ENCODE measurements at regions not wholly inside any gene's neighbourhood (a gene's known extent, or its start where the extent isn't known, plus 50 kb on each side); places are given as distances from the start of the nearest gene placed in this dataset.
"Not testable (repeated sequence)": the region's sequence is repeated elsewhere in the genome, so short reads cannot be mapped to it uniquely, and the experiment has no call there.

DNA sequence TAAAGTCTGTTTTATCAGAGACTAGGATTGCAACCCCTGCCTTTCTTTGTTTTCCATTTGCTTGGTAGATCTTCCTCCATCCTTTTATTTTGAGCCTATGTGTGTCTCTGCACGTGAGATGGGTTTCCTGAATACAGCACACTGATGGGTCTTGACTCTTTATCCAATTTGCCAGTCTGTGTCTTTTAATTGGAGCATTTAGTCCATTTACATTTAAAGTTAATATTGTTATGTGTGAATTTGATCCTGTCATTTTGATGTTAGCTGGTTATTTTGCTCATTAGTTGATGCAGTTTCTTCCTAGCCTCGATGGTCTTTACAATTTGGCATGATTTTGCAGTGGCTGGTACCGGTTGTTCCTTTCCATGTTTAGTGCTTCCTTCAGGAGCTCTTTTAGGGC is 141.7 kb downstream of the EHF start:
- H3K4me3 Mint-ChIP-seq; ATAC-seq (replicated peaks); DNase-seq; H3K36me3 Mint-ChIP-seq (ENCODE audit: insufficient read depth); H3K27ac Mint-ChIP-seq; H3K4me1 Mint-ChIP-seq (ENCODE audit: low read depth in 2 of 2); H3K9me3 Mint-ChIP-seq: not testable (repeated sequence)
- H3K27me3 Mint-ChIP-seq, result peaks cover 41 to 50% of the 10 kb centered on the region in 2 donors

DNA sequence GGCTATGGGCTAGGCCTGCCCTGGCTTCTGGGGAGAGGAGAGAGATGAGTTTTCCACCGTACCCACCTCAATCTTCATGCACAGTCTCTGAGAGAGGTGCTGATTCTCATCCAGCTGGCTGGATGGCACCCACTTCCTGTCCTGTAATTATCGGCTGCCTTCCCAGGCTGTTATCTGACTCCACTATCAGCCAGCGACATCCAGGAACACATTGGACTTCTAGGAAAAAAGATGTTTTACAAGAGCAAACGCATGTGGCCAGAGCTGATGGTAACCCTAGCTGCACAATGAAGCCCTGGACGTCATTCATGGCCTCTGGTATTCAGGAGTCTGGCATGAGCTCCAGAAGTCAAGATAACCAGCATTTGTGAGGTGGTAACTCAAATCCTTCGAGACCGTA is 137.4 kb downstream of the EHF start:
- ATAC-seq (replicated peaks) (no peak), DNase-seq (no peak)
- Mint-ChIP-seq H3K27ac (no peak overlapping the region), H3K27me3 (peaks cover 37 to 53% of the 10 kb centered on the region in 2 donors), H3K4me3 (no peak overlapping the region), H3K9me3 (no peaks in the 10 kb centered on the region), H3K36me3 (ENCODE audit: insufficient read depth) (no peaks in the 10 kb centered on the region), H3K4me1 (ENCODE audit: low read depth in 2 of 2) (no peaks in the 10 kb centered on the region)

- Mint-ChIP-seq H3K27ac (no peak overlapping the region), H3K27me3 (peaks cover 33 to 50% of the 10 kb centered on the region in 2 donors), H3K9me3 (no peaks in the 10 kb centered on the region), H3K4me3 (no peak overlapping the region), H3K4me1 (ENCODE audit: low read depth in 2 of 2) (no peaks in the 10 kb centered on the region), H3K36me3 (ENCODE audit: insufficient read depth) (no peaks in the 10 kb centered on the region)
- ATAC-seq (replicated peaks) (no peak), DNase-seq (no peak)
Observed at GRCh38 chr11:34757026-34757451, 136.1 kb downstream of the EHF start.

DNA sequence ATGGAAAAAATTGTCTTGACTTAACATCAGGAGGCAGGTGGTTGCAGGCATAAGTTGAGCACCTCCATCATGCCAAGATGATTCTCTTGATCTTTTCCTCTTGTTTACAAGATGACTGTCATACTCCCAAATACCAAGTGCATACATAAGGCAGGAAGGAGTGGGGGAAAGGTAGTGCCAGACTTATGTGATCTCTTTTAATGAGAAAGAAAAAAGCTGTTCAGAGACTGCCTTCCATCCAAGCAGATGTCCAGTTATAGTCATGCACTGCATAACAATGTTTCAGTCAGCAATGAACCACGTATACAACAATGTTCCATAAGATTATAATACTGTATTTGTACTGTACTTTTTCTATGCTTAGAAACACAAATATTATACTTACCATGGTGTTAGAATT is 135.7 kb downstream of the EHF start:
- ATAC-seq (replicated peaks) (no peak), DNase-seq (no peak)
- no peaks in the 10 kb centered on the region for H3K4me1 Mint-ChIP-seq (ENCODE audit: low read depth in 2 of 2)
- H3K27me3 Mint-ChIP-seq, result peaks cover 36 to 51% of the 10 kb centered on the region in 2 donors
- no peaks in the 10 kb centered on the region for H3K9me3 Mint-ChIP-seq
- H3K27ac Mint-ChIP-seq, result no peak overlapping the region
- H3K36me3 Mint-ChIP-seq (ENCODE audit: insufficient read depth), result no peaks in the 10 kb centered on the region
- H3K4me3 Mint-ChIP-seq, result no peak overlapping the region

DNA sequence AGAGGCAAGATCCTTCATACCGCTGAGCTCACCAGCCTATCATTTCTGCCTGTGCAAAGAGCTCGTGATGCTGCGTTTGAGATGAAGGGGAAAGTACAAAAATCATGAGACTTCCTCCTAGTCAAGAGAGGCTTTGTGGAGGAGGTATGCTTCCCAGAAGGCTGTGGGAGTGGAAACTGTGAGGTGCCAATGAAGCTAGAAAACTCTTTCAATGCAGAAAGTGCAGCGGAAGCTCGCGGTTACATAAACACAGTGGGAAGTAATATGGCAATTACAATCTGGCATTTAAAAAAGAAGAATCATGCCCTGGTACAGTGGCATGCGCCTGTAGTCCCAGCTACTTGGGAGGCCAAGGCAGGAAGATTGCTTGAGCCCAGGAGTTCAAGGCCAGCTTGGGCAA is 134.8 kb downstream of the EHF start:
- no peak overlapping the region for H3K4me3 Mint-ChIP-seq
- H3K27ac Mint-ChIP-seq, result no peak overlapping the region
- peaks cover 44 to 56% of the 10 kb centered on the region in 2 donors for H3K27me3 Mint-ChIP-seq
- ATAC-seq (replicated peaks) (no peak), DNase-seq (no peak)
- H3K4me1 Mint-ChIP-seq (ENCODE audit: low read depth in 2 of 2), result no peaks in the 10 kb centered on the region
- H3K36me3 Mint-ChIP-seq (ENCODE audit: insufficient read depth), result no peaks in the 10 kb centered on the region
- H3K9me3 Mint-ChIP-seq, result no peaks in the 10 kb centered on the region

- Mint-ChIP-seq H3K9me3 (no peaks in the 10 kb centered on the region), H3K36me3 (ENCODE audit: insufficient read depth) (no peaks in the 10 kb centered on the region), H3K27me3 (peaks cover 55 to 68% of the 10 kb centered on the region in 2 donors), H3K27ac (no peak overlapping the region), H3K4me3 (no peak overlapping the region), H3K4me1 (ENCODE audit: low read depth in 2 of 2) (no peaks in the 10 kb centered on the region)
- DNase-seq (no peak), ATAC-seq (replicated peaks) (no peak)
Observed at GRCh38 chr11:34754171-34754823, 133.4 kb downstream of the EHF start.

DNA sequence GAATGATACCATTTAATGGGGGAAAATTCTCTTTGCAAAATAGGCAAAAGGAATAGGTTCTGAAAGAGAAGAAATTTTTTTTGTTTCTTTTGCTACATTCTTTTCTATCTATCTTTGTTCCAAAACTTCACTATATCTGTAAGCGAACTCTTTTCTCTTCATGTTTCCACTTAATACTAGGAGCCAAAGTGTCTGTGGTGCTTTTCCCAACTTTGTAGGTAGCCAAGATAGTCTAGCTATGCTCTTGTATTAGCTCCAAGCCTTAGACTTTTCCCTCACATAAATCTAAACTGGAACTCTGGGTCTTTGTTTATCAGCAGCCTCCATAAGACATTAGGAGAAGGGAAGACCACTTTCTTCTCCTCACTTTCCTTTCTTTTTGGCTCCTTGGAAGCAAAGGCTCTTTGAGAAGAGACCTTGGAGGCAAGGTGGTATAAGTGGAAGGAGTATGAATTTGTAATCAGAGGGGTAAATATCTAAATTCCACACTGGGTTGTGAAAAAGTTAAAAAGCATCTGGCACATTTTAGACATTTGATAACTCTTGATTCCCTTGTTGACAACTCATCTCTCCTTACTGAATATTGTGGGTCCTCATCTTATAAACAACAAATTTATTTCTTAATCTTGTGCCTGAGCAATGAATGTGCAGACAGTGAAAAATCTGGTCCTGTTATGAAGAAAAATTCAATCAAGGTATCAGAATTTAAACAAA is 130.0 kb downstream of the EHF start:
- peaks cover 33 to 41% of the 10 kb centered on the region in 2 donors for H3K27me3 Mint-ChIP-seq
- H3K27ac Mint-ChIP-seq, result no peak overlapping the region
- no peaks in the 10 kb centered on the region for H3K9me3 Mint-ChIP-seq
- no peaks in the 10 kb centered on the region for H3K4me1 Mint-ChIP-seq (ENCODE audit: low read depth in 2 of 2)
- DNase-seq, result no peak
- ATAC-seq (replicated peaks), result no peak
- no peaks in the 10 kb centered on the region for H3K36me3 Mint-ChIP-seq (ENCODE audit: insufficient read depth)
- no peak overlapping the region for H3K4me3 Mint-ChIP-seq

- Mint-ChIP-seq H3K4me1 (ENCODE audit: low read depth in 2 of 2) (no peaks in the 10 kb centered on the region), H3K27ac (no peak overlapping the region), H3K4me3 (no peak overlapping the region), H3K9me3 (no peaks in the 10 kb centered on the region), H3K27me3 (peaks cover 31 to 33% of the 10 kb centered on the region in 2 donors), H3K36me3 (ENCODE audit: insufficient read depth) (no peaks in the 10 kb centered on the region)
- no peak for ATAC-seq (replicated peaks)
- DNase-seq, result no peak
Observed at GRCh38 chr11:34749666-34750659, 129.1 kb downstream of the EHF start.

GRCh38 chr11:34748036-34748435 is 127.1 kb downstream of the EHF start:
- no peaks in the 10 kb centered on the region for H3K36me3 Mint-ChIP-seq (ENCODE audit: insufficient read depth)
- H3K4me3 Mint-ChIP-seq, result no peak overlapping the region
- no peaks in the 10 kb centered on the region for H3K9me3 Mint-ChIP-seq
- DNase-seq, result no peak
- H3K27me3 Mint-ChIP-seq, result peaks cover 27 to 36% of the 10 kb centered on the region in 2 donors
- no peaks in the 10 kb centered on the region for H3K4me1 Mint-ChIP-seq (ENCODE audit: low read depth in 2 of 2)
- no peak overlapping the region for H3K27ac Mint-ChIP-seq
- no peak for ATAC-seq (replicated peaks)

DNA sequence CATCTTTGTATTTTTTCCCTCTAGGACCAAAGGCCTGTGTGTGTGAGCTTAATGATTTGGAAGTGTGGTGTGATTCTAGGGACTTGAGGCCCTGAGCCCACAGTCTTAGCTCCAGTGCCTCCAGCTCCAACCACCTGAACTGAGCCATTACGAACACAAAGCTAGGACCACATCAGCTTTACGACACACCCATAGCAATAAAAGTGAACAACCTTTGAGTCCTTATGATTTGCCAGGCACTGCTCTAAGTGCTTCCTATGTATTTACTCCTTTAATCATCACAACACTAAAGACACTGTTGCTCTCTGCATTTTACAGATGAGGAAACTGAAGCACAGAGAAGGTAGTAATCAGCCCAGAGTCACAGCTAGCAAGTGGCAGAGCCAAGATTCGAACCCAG is 126.4 kb downstream of the EHF start:
- Mint-ChIP-seq H3K4me3 (no peak overlapping the region), H3K27ac (no peak overlapping the region), H3K36me3 (ENCODE audit: insufficient read depth) (no peaks in the 10 kb centered on the region), H3K9me3 (no peaks in the 10 kb centered on the region), H3K4me1 (ENCODE audit: low read depth in 2 of 2) (no peaks in the 10 kb centered on the region), H3K27me3 (peaks cover 28 to 39% of the 10 kb centered on the region in 2 donors)
- ATAC-seq (replicated peaks) (no peak), DNase-seq (no peak)

- Mint-ChIP-seq H3K27me3 (peaks cover 35 to 41% of the 10 kb centered on the region in 2 donors), H3K4me3 (no peak overlapping the region), H3K9me3 (no peaks in the 10 kb centered on the region), H3K27ac (no peak overlapping the region), H3K36me3 (ENCODE audit: insufficient read depth) (no peaks in the 10 kb centered on the region), H3K4me1 (ENCODE audit: low read depth in 2 of 2) (no peaks in the 10 kb centered on the region)
- ATAC-seq (replicated peaks) (no peak), DNase-seq (no peak)
Observed at GRCh38 chr11:34745195-34745594, 124.3 kb downstream of the EHF start.

DNA sequence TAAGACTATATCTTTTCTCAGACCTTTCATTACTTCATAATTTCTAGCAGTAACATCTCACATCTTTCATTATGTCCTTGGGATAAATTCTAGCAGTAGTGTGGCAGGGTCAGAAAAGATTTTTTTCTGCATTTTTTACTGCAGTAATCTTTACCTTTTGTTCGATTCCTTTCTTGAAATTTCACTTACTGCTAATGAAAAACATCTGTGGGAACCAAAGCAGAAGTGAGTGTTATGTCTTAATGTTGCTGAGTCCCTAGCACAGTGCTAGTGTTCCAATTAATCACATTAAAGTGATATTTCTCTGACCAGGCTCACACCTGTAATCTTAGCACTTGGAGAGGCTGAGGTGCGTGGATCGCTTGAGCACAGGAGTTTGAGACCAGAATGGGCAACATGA is 123.6 kb downstream of the EHF start:
- H3K4me3 Mint-ChIP-seq, result no peak overlapping the region
- H3K4me1 Mint-ChIP-seq (ENCODE audit: low read depth in 2 of 2), result no peaks in the 10 kb centered on the region
- DNase-seq, result no peak
- no peaks in the 10 kb centered on the region for H3K9me3 Mint-ChIP-seq
- H3K27me3 Mint-ChIP-seq, result peaks cover 35 to 41% of the 10 kb centered on the region in 2 donors
- no peaks in the 10 kb centered on the region for H3K36me3 Mint-ChIP-seq (ENCODE audit: insufficient read depth)
- no peak for ATAC-seq (replicated peaks)
- H3K27ac Mint-ChIP-seq, result no peak overlapping the region

DNA sequence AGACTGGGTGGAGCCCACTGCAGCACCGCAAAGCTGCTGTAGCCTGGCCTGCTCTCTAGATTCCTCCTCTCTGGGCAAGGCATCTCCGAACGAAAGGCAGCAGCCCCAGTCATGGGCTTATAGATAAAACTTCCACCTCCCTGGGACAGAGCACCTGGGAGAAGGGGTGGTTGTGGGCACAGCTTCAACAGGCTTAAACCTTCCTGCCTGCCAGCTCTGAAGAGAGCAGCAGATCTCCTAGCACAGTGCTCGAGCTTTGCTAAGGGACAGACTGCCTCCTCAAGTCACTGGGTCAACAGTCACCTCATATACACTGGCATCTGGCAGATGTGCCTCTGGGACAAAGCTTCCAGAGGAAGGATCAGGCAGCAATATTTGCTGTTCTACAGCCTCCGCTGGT is 117.3 kb downstream of the EHF start:
- Mint-ChIP-seq H3K9me3 (peaks cover 0 to 8% of the 10 kb centered on the region in 2 donors), H3K4me3 (no peak overlapping the region), H3K27me3 (peaks cover 76 to 87% of the 10 kb centered on the region in 2 donors), H3K36me3 (ENCODE audit: insufficient read depth) (no peaks in the 10 kb centered on the region), H3K4me1 (ENCODE audit: low read depth in 2 of 2) (peaks cover 0 to 2% of the 10 kb centered on the region in 2 donors), H3K27ac (no peak overlapping the region)
- no peak for ATAC-seq (replicated peaks)
- no peak for DNase-seq
